Smooth muscle cell (in vitro differentiated cells): ENCODE measurements at regions not wholly inside any gene's neighbourhood (a gene's known extent, or its start where the extent isn't known, plus 50 kb on each side); places are given as distances from the start of the nearest gene placed in this dataset.

Experiments used
- DNase-seq: peaks from one replicate; lab custom pipeline; 2025; ENCODE audit not compliant: unreplicated experiment; lab: John Stamatoyannopoulos, UW
- H2AFZ ChIP-seq: fragments of 200-600 bp; sonication (generic); 2 replicates; pipeline ENCODE4 v1.6.0; 2016; ENCODE audit warnings: antibody characterized with exemption, low read depth, mild to moderate bottlenecking
- H3F3A ChIP-seq: fragments of 200-600 bp; sonication (generic); 2 replicates; pipeline ENCODE4 v1.6.0; 2017; ENCODE audit warnings: antibody characterized with exemption, low read depth
- H3K27ac ChIP-seq: fragments of 200-600 bp; sonication (generic); 2 replicates; pipeline ENCODE4 v1.5.1; 2016; ENCODE audit warnings: low read depth, mild to moderate bottlenecking
- H3K27me3 ChIP-seq: fragments of 200-600 bp; sonication (generic); 2 replicates; pipeline ENCODE4 v1.6.1; 2016; ENCODE audit warnings: low read depth, mild to moderate bottlenecking
- H3K36me3 ChIP-seq: fragments of 200-600 bp; sonication (generic); 2 replicates; pipeline ENCODE4 v1.5.1; 2016; ENCODE audit warnings: low read depth
- H3K4me1 ChIP-seq: fragments of 200-600 bp; sonication (generic); 2 replicates; pipeline ENCODE4 v1.5.1; 2016; ENCODE audit warnings: low read depth
- H3K4me2 ChIP-seq: fragments of 200-600 bp; sonication (generic); 2 replicates; pipeline ENCODE4 v1.6.0; 2016; ENCODE audit warnings: mild to moderate bottlenecking
- H3K4me3 ChIP-seq: fragments of 200-600 bp; sonication (generic); 2 replicates; pipeline ENCODE4 v1.5.1; 2016; ENCODE audit warnings: mild to moderate bottlenecking
- H3K79me2 ChIP-seq: fragments of 200-600 bp; sonication (generic); 2 replicates; pipeline ENCODE4 v1.6.0; 2016; ENCODE audit warnings: low read depth, mild to moderate bottlenecking
- H3K9ac ChIP-seq: fragments of 200-600 bp; sonication (generic); 2 replicates; pipeline ENCODE4 v1.6.0; 2016; ENCODE audit warnings: low read depth
- H3K9me3 ChIP-seq: fragments of 200-600 bp; sonication (generic); replicated peaks from 2 replicates; pipeline ENCODE4 v1.5.1; 2016; ENCODE audit warnings: low read depth
- H4K20me1 ChIP-seq: fragments of 200-600 bp; sonication (generic); 2 replicates; pipeline ENCODE4 v1.6.0; 2016; ENCODE audit warnings: low read depth
- WGBS: methylation state at CpG from one replicate; pipeline ENCODE4 v1.1.7; 2016; ENCODE audit warnings: low lambda C conversion rate; 5-methylcytosine and 5-hydroxymethylcytosine counted together
- TF ChIP-seq, protein P1 (sequence below): fragments of 200-600 bp; sonication (generic); IDR thresholded peaks from 2 replicates; pipeline ENCODE4 v1.5.1; 2017; ENCODE audit warnings: borderline replicate concordance, mild to moderate bottlenecking, antibody characterized with exemption; ENCODE audit not compliant: insufficient read depth, poor library complexity, severe bottlenecking

DNA sequence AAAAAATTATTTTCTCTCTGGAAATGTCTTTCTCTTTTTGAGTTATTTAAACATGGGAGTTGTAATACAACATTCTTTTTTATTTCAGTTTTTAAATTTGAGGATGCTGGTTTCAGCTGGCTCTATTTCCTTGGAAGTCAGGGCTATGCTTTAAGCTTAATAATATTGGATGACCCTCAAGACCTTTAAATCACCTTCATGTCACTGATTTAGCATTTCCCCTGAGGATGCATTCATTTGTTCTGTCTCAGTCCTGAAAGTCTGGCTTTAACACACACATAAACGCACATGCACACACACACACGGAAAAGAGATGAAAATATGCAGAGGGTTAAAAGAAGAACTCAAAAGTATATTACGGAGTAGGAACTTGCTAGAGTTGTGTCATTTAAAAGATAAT is 260.5 kb downstream of the PTBP2 start:
- no peak for DNase-seq
- no peak overlapping the region for H3K27ac ChIP-seq
- H3K36me3 ChIP-seq, result no peaks in the 10 kb centered on the region
- H3K4me2 ChIP-seq, result no peak overlapping the region
- peaks cover 3% of the 10 kb centered on the region for H3F3A ChIP-seq
- H3K4me3 ChIP-seq, result no peak overlapping the region
- H4K20me1 ChIP-seq, result no peaks in the 10 kb centered on the region
- H3K27me3 ChIP-seq, result peaks cover 9% of the 10 kb centered on the region
- no peaks in the 10 kb centered on the region for H3K79me2 ChIP-seq
- H3K9me3 ChIP-seq, result no peaks in the 10 kb centered on the region
- 49% methylated on average over 3 of the region's 3 CpGs for WGBS
- no peak overlapping the region for H2AFZ ChIP-seq
- no peak overlapping the region for H3K9ac ChIP-seq
- TF ChIP-seq, protein P1, sequence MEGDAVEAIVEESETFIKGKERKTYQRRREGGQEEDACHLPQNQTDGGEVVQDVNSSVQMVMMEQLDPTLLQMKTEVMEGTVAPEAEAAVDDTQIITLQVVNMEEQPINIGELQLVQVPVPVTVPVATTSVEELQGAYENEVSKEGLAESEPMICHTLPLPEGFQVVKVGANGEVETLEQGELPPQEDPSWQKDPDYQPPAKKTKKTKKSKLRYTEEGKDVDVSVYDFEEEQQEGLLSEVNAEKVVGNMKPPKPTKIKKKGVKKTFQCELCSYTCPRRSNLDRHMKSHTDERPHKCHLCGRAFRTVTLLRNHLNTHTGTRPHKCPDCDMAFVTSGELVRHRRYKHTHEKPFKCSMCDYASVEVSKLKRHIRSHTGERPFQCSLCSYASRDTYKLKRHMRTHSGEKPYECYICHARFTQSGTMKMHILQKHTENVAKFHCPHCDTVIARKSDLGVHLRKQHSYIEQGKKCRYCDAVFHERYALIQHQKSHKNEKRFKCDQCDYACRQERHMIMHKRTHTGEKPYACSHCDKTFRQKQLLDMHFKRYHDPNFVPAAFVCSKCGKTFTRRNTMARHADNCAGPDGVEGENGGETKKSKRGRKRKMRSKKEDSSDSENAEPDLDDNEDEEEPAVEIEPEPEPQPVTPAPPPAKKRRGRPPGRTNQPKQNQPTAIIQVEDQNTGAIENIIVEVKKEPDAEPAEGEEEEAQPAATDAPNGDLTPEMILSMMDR, result no peak
- no peaks in the 10 kb centered on the region for H3K4me1 ChIP-seq

DNA sequence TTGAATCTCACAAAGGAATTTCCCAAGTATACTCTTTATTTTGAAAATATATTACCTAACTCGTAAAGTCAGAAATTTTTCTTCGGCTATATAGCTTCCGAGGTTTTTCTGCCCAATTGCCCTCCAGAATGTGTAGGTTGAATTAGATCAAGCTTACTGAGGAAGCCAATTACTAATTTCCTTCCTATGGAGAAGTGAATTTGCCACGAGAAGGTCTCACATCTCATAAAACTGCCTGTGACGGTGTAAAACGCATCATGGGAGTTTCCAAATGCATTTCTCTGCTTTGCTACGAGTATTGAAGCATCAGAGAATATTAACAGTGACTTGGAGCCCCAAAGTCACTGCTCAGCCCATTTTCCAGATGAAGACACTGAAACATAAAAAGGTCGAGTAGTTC is 262.3 kb downstream of the PTBP2 start:
- H3K79me2 ChIP-seq, result no peaks in the 10 kb centered on the region
- no peaks in the 10 kb centered on the region for H3K4me1 ChIP-seq
- DNase-seq, result no peak
- TF ChIP-seq, protein P1, result no peak
- H3K27ac ChIP-seq, result no peak overlapping the region
- H3K27me3 ChIP-seq, result peaks cover 3% of the 10 kb centered on the region
- 92% methylated on average over 8 of the region's 8 CpGs for WGBS
- no peaks in the 10 kb centered on the region for H3K9me3 ChIP-seq
- H3K9ac ChIP-seq, result no peak overlapping the region
- no peak overlapping the region for H2AFZ ChIP-seq
- peaks cover 3% of the 10 kb centered on the region for H3F3A ChIP-seq
- H3K4me3 ChIP-seq, result no peak overlapping the region
- H3K4me2 ChIP-seq, result no peak overlapping the region
- no peaks in the 10 kb centered on the region for H4K20me1 ChIP-seq
- H3K36me3 ChIP-seq, result no peaks in the 10 kb centered on the region

DNA sequence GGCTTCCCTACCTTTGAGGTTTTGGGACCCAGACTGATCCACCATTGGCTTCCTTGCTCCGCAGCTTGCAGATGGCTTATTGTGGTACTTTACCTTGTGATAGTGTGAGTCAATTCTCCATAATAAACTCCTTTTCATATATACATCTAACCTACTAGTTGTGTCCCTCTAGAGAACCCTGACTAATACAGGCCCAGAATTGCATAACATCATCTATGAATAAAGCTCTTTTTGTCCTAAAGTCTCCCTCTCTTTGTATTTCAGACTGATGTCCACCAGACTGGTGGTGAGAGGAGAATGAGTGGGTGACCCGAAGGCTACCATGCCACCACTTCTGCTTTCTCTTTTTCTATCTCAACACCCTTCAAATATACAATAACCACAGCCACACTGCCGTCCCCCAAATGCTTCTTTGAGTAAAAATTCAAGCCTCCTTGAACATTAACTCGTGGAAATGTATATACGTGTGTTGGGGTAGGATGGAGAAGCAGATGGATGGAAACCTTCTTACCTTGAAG is 265.7 kb downstream of the PTBP2 start:
- Histone ChIP-seq H3F3A (no peaks in the 10 kb centered on the region), H3K79me2 (no peaks in the 10 kb centered on the region), H3K27ac (no peak overlapping the region), H3K27me3 (no peaks in the 10 kb centered on the region), H3K4me3 (no peak overlapping the region), H3K4me2 (no peak overlapping the region), H3K4me1 (no peaks in the 10 kb centered on the region), H2AFZ (no peak overlapping the region), H3K9ac (no peak overlapping the region), H4K20me1 (no peaks in the 10 kb centered on the region), H3K9me3 (no peaks in the 10 kb centered on the region), H3K36me3 (no peaks in the 10 kb centered on the region)
- WGBS, result 90% methylated on average over 5 of the region's 5 CpGs
- DNase-seq, result no peak
- TF ChIP-seq, protein P1, result no peak

DNA sequence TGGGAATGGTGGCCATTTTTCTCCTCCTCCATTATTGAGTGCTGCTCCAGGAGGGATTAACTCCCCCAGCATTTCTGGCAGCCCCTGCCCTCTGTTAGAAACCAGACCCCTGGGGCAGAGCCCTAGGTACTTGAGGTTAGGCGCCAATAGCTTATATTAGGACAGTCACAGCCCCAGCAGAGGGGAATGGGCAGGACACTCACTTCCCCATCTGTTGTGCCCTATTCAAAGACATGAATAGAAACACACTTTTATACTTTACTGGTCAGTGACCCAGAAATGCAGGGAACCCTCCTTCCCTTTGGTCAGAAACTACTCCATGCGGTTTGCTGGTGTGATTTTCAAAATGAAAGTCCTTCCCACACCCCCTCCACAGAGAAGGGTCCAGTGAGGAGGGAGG is 267.7 kb downstream of the PTBP2 start:
- Histone ChIP-seq H3K4me1 (no peaks in the 10 kb centered on the region), H3K27ac (no peak overlapping the region), H3K79me2 (no peaks in the 10 kb centered on the region), H3K4me3 (no peak overlapping the region), H3K9me3 (no peaks in the 10 kb centered on the region), H3K27me3 (no peaks in the 10 kb centered on the region), H3F3A (no peaks in the 10 kb centered on the region), H3K36me3 (no peaks in the 10 kb centered on the region), H4K20me1 (no peaks in the 10 kb centered on the region), H2AFZ (no peak overlapping the region), H3K9ac (no peak overlapping the region), H3K4me2 (no peak overlapping the region)
- TF ChIP-seq, protein P1, result no peak
- 98% methylated on average over 2 of the region's 2 CpGs for WGBS
- DNase-seq, result no peak
